CD14-positive monocyte (primary cell): ENCODE measurements at regions not wholly inside any gene's neighbourhood (a gene's known extent, or its start where the extent isn't known, plus 50 kb on each side); places are given as distances from the start of the nearest gene placed in this dataset.
"Not testable (repeated sequence)": the region's sequence is repeated elsewhere in the genome, so short reads cannot be mapped to it uniquely, and the experiment has no call there.

Experiments used
- DNase-seq, 3 donors: peaks; one replicate each; pipeline ENCODE4 v3.0.0-alpha.2; 2011 to 2022
- H2AFZ ChIP-seq: 2 replicates; pipeline ENCODE4 v1.6.0; 2012; ENCODE audit warnings: mild to moderate bottlenecking, low read depth, low read length, inconsistent platforms; ENCODE audit not compliant: insufficient read depth, poor library complexity, severe bottlenecking
- H3K27ac ChIP-seq, 2 donors: 1 replicate in 1 of 2; 2 replicates in 1 of 2; pipeline ENCODE4 v1.5.1; 2012 to 2013; ENCODE audit warnings: low read length in 2 of 2, control low read depth in 1 of 2, inconsistent platforms in 1 of 2, low read depth in 1 of 2, mild to moderate bottlenecking in 1 of 2
- H3K27me3 ChIP-seq, 2 donors: one replicate each; pipeline versions ENCODE4 v1.6.0 to v1.6.1; 2011 to 2013; ENCODE audit warnings: low read length in 2 of 2; ENCODE audit not compliant: control insufficient read depth in 2 of 2, insufficient read depth in 2 of 2
- H3K36me3 ChIP-seq, 2 donors: replicated peaks in 1 of 2; 1 replicate in 1 of 2; 2 replicates in 1 of 2; pipeline versions ENCODE4 v1.5.1 to v1.6.1; 2012 to 2013; ENCODE audit warnings: low read length in 2 of 2, control low read depth in 1 of 2, inconsistent platforms in 1 of 2, mild to moderate bottlenecking in 1 of 2; ENCODE audit not compliant: insufficient read depth in 2 of 2, control insufficient read depth in 1 of 2
- H3K4me1 ChIP-seq, 2 donors: 1 replicate in 1 of 2; 2 replicates in 1 of 2; pipeline versions ENCODE4 v1.5.1 to v1.6.1; 2012 to 2013; ENCODE audit warnings: low read length in 2 of 2, control low read depth in 1 of 2, inconsistent platforms in 1 of 2, mild to moderate bottlenecking in 1 of 2, moderate library complexity in 1 of 2; ENCODE audit not compliant: insufficient read depth in 2 of 2, control insufficient read depth in 1 of 2
- H3K4me2 ChIP-seq: replicated peaks from 2 replicates; pipeline ENCODE3; 2012; ENCODE audit warnings: low read length, moderate library complexity, mild to moderate bottlenecking; ENCODE audit not compliant: poor library complexity, severe bottlenecking; ENCODE audit errors: extremely low read depth
- H3K4me3 ChIP-seq, 3 experiments: fragments of 200-600 bp in 1 of 3; sonication (generic) in 1 of 3; replicated peaks in 1 of 3; 1 replicate in 2 of 3; 2 replicates in 1 of 3; pipeline ENCODE4 v1.5.1; 2011 to 2013; ENCODE audit warnings: low read length in 3 of 3, mild to moderate bottlenecking in 3 of 3, control low read depth in 2 of 3, low read depth in 2 of 3, inconsistent platforms in 1 of 3, moderate library complexity in 1 of 3
- H3K79me2 ChIP-seq: 2 replicates; pipeline ENCODE4 v1.6.0; 2012; ENCODE audit warnings: mild to moderate bottlenecking, control low read depth, inconsistent platforms, low read length, moderate library complexity; ENCODE audit not compliant: insufficient read depth
- H3K9ac ChIP-seq: 2 replicates; pipeline ENCODE4 v1.6.0; 2017; ENCODE audit warnings: low read length, mild to moderate bottlenecking; ENCODE audit not compliant: insufficient read depth, poor library complexity, severe bottlenecking
- H3K9me3 ChIP-seq, 2 donors: replicated peaks in 1 of 2; 1 replicate in 1 of 2; 2 replicates in 1 of 2; pipeline versions ENCODE4 v1.5.1 to v1.6.1; 2012 to 2013; ENCODE audit warnings: low read length in 2 of 2, control low read depth in 1 of 2; ENCODE audit not compliant: control insufficient read depth in 1 of 2, insufficient read depth in 1 of 2
- H4K20me1 ChIP-seq: 2 replicates; pipeline ENCODE4 v1.6.0; 2012; ENCODE audit warnings: mild to moderate bottlenecking, low read length, control low read depth, moderate library complexity; ENCODE audit not compliant: insufficient read depth
- H3K27ac Mint-ChIP-seq, 7 donors: one replicate each; pipeline ENCODE4 v1.8.0; 2020; ENCODE audit warnings: mild to moderate bottlenecking in 7 of 7, mixed read lengths in 7 of 7, moderate library complexity in 6 of 7, inconsistent platforms in 2 of 7
- H3K27me3 Mint-ChIP-seq, 3 donors: one replicate each; pipeline ENCODE4 v1.8.0; 2021 to 2022; ENCODE audit warnings: low read depth in 3 of 3, mild to moderate bottlenecking in 3 of 3, mixed read lengths in 3 of 3, moderate library complexity in 3 of 3, inconsistent platforms in 1 of 3
- H3K36me3 Mint-ChIP-seq, 2 donors: one replicate each; pipeline ENCODE4 v1.8.0; 2020; ENCODE audit warnings: mixed read lengths in 2 of 2, inconsistent platforms in 1 of 2, mild to moderate bottlenecking in 1 of 2
- H3K4me1 Mint-ChIP-seq: one replicate; pipeline ENCODE4 v1.8.0; 2020; ENCODE audit warnings: mild to moderate bottlenecking, mixed read lengths
- H3K4me3 Mint-ChIP-seq, 2 donors: one replicate each; pipeline ENCODE4 v1.8.0; 2020; ENCODE audit warnings: mild to moderate bottlenecking in 2 of 2, mixed read lengths in 2 of 2, moderate library complexity in 1 of 2
- H3K9me3 Mint-ChIP-seq, 7 donors: one replicate each; pipeline ENCODE4 v1.8.0; 2020 to 2022; ENCODE audit warnings: mixed read lengths in 7 of 7, mild to moderate bottlenecking in 6 of 7, moderate library complexity in 6 of 7, inconsistent platforms in 2 of 7
- WGBS: methylation state at CpG from one replicate; pipeline ENCODE4 v1.1.5; 2013; ENCODE audit warnings: missing lambda C conversion rate; ENCODE audit not compliant: insufficient coverage; 5-methylcytosine and 5-hydroxymethylcytosine counted together
- intact Hi-C, 2 donors: fragments of 100-400 bp; cut with micrococcal nuclease; formaldehyde crosslinking; loops; one replicate each; pipeline versions ENCODE4 v1.15.0 to v1.15.1; 2023
- TF ChIP-seq, protein P1 (sequence below): fragments of 200-600 bp; IDR thresholded peaks from one replicate; pipeline ENCODE4 v1.8.0; 2022; ENCODE audit warnings: antibody characterized with exemption, mild to moderate bottlenecking

DNA sequence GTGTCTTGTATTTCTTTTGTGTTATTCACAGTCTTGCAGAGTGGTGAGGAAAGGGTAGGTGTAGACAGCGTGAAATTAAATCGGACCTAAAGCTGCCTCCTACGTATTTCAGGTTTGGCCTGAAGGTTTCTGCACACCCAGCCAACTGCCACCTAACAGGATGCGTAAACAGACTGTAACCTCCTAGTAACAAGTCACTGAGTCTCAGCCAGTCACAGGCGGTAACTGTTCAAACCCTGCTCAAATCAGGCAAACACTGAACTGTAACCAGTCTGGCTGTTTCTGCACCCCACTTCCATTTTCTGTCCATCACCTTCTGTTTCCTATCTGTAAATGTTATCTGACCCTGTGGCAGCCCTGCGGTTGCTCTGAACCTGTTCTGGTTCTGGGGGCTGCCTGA is 87.1 kb downstream of the ADAMTS15 start:
- no peaks in the 10 kb centered on the region for H3K9me3 ChIP-seq
- H3K27ac Mint-ChIP-seq = no peak overlapping the region
- DNase-seq = no peak
- TF ChIP-seq, protein P1, sequence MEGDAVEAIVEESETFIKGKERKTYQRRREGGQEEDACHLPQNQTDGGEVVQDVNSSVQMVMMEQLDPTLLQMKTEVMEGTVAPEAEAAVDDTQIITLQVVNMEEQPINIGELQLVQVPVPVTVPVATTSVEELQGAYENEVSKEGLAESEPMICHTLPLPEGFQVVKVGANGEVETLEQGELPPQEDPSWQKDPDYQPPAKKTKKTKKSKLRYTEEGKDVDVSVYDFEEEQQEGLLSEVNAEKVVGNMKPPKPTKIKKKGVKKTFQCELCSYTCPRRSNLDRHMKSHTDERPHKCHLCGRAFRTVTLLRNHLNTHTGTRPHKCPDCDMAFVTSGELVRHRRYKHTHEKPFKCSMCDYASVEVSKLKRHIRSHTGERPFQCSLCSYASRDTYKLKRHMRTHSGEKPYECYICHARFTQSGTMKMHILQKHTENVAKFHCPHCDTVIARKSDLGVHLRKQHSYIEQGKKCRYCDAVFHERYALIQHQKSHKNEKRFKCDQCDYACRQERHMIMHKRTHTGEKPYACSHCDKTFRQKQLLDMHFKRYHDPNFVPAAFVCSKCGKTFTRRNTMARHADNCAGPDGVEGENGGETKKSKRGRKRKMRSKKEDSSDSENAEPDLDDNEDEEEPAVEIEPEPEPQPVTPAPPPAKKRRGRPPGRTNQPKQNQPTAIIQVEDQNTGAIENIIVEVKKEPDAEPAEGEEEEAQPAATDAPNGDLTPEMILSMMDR = no peak
- peaks cover 0 to 2% (median 0%) of the 10 kb centered on the region in 7 donors for H3K9me3 Mint-ChIP-seq
- H3K79me2 ChIP-seq = no peaks in the 10 kb centered on the region
- no peak overlapping the region for H3K9ac ChIP-seq
- H3K4me3 Mint-ChIP-seq = no peak overlapping the region
- H3K4me3 ChIP-seq = no peak overlapping the region
- H3K36me3 ChIP-seq = no peaks in the 10 kb centered on the region
- no peaks in the 10 kb centered on the region for H3K36me3 Mint-ChIP-seq
- H3K4me1 Mint-ChIP-seq = no peaks in the 10 kb centered on the region
- peaks cover 3 to 7% (median 4%) of the 10 kb centered on the region in 3 donors for H3K27me3 Mint-ChIP-seq
- no peak overlapping the region for H3K27ac ChIP-seq
- 21% methylated on average over 6 of the region's 6 CpGs for WGBS
- H4K20me1 ChIP-seq = no peaks in the 10 kb centered on the region
- H3K27me3 ChIP-seq = no peaks in the 10 kb centered on the region
- intact Hi-C loops = no loop called here
- H3K4me2 ChIP-seq = no peak overlapping the region
- H2AFZ ChIP-seq = no peak overlapping the region
- H3K4me1 ChIP-seq = no peaks in the 10 kb centered on the region

GRCh38 chr11:130536106-130537040 is 87.9 kb downstream of the ADAMTS15 start:
- no peaks in the 10 kb centered on the region for H3K9me3 ChIP-seq
- Mint-ChIP-seq H3K4me1 (no peaks in the 10 kb centered on the region), H3K4me3 (no peak overlapping the region), H3K27me3 (peaks cover 3 to 9% (median 4%) of the 10 kb centered on the region in 3 donors), H3K36me3 (no peaks in the 10 kb centered on the region), H3K27ac (no peak overlapping the region), H3K9me3 (peaks cover 0 to 2% (median 0%) of the 10 kb centered on the region in 7 donors)
- TF ChIP-seq, protein P1 = no peak
- no peak for DNase-seq
- H3K9ac ChIP-seq = no peak overlapping the region
- no peaks in the 10 kb centered on the region for H3K79me2 ChIP-seq
- no peaks in the 10 kb centered on the region for H3K36me3 ChIP-seq
- no peaks in the 10 kb centered on the region for H3K27me3 ChIP-seq
- no peak overlapping the region for H3K4me3 ChIP-seq
- H4K20me1 ChIP-seq = no peaks in the 10 kb centered on the region
- no peak overlapping the region for H3K4me2 ChIP-seq
- intact Hi-C loops = no loop called here
- H2AFZ ChIP-seq = no peak overlapping the region
- WGBS = 88% methylated on average over 11 of the region's 11 CpGs
- H3K4me1 ChIP-seq = no peaks in the 10 kb centered on the region
- no peak overlapping the region for H3K27ac ChIP-seq

GRCh38 chr11:130539680-130540079 is 91.2 kb downstream of the ADAMTS15 start:
- H3K27me3 ChIP-seq, H2AFZ ChIP-seq, intact Hi-C loops, DNase-seq, H3K4me3 Mint-ChIP-seq, H3K9me3 ChIP-seq, H3K9ac ChIP-seq, H3K36me3 Mint-ChIP-seq, H3K36me3 ChIP-seq, H3K9me3 Mint-ChIP-seq, H3K4me1 Mint-ChIP-seq, H3K4me2 ChIP-seq, H4K20me1 ChIP-seq, H3K79me2 ChIP-seq, H3K27ac ChIP-seq, H3K27ac Mint-ChIP-seq, H3K4me3 ChIP-seq, H3K4me1 ChIP-seq: not testable (repeated sequence)
- H3K27me3 Mint-ChIP-seq = peaks cover 0 to 11% (median 4%) of the 10 kb centered on the region in 3 donors
- 100% methylated on average over 1 of the region's 1 CpG for WGBS
